Fibroblast of lung (primary cell): ENCODE measurements at regions not wholly inside any gene's neighbourhood (a gene's known extent, or its start where the extent isn't known, plus 50 kb on each side); places are given as distances from the start of the nearest gene placed in this dataset.

ENCODE experiments used
- DNase-seq, 2 donors: peaks; one replicate each; pipeline versions ENCODE4 v3.0.0 to v3.0.0-alpha.2; 2010; ENCODE audit warnings: low read depth in 2 of 2
- H2AFZ ChIP-seq: 2 replicates; pipeline ENCODE4 v1.5.1; 2012; ENCODE audit warnings: low read length, control low read depth, inconsistent platforms
- H3K27ac ChIP-seq: 2 replicates; pipeline ENCODE4 v1.5.1; 2011; ENCODE audit warnings: low read length, control low read depth; ENCODE audit not compliant: insufficient read depth
- H3K27me3 ChIP-seq: 2 replicates; pipeline ENCODE4 v1.5.1; 2011; ENCODE audit warnings: mild to moderate bottlenecking, low read length; ENCODE audit not compliant: control insufficient read depth, insufficient read depth
- H3K36me3 ChIP-seq: 2 replicates; pipeline ENCODE4 v1.5.1; 2011; ENCODE audit warnings: low read length; ENCODE audit not compliant: control insufficient read depth, insufficient read depth
- H3K4me1 ChIP-seq: 2 replicates; pipeline ENCODE4 v1.5.1; 2011; ENCODE audit warnings: low read length; ENCODE audit not compliant: control insufficient read depth, insufficient read depth; ENCODE audit errors: extremely low read depth
- H3K4me2 ChIP-seq: 2 replicates; pipeline ENCODE4 v1.5.1; 2011; ENCODE audit warnings: low read length, control low read depth; ENCODE audit not compliant: insufficient read depth; ENCODE audit errors: extremely low read depth
- H3K4me3 ChIP-seq, 4 experiments: fragments of 200-600 bp in 1 of 4; sonication (generic) in 1 of 4; replicated peaks in 1 of 4; 2 replicates each; pipeline ENCODE4 v1.5.1; 2011 to 2016; ENCODE audit warnings: low read length in 4 of 4, low read depth in 3 of 4, mild to moderate bottlenecking in 3 of 4, control low read depth in 2 of 4, inconsistent platforms in 1 of 4, mixed read lengths in 1 of 4; ENCODE audit not compliant: insufficient read depth in 1 of 4; ENCODE audit errors: control extremely low read depth in 1 of 4
- H3K79me2 ChIP-seq: 2 replicates; pipeline ENCODE4 v1.5.1; 2012; ENCODE audit warnings: mild to moderate bottlenecking, low read length, inconsistent platforms; ENCODE audit not compliant: control insufficient read depth, insufficient read depth
- H3K9ac ChIP-seq: 2 replicates; pipeline ENCODE4 v1.5.1; 2011; ENCODE audit warnings: mild to moderate bottlenecking, low read length, control low read depth; ENCODE audit not compliant: insufficient read depth
- H3K9me3 ChIP-seq: 2 replicates; pipeline ENCODE4 v1.5.1; 2012; ENCODE audit warnings: low read depth, low read length; ENCODE audit not compliant: control insufficient read depth, insufficient read depth
- H4K20me1 ChIP-seq: 2 replicates; pipeline ENCODE4 v1.5.1; 2011; ENCODE audit warnings: low read length; ENCODE audit not compliant: control insufficient read depth, insufficient read depth; ENCODE audit errors: extremely low read depth
- EZH2 ChIP-seq: IDR thresholded peaks from 2 replicates; pipeline ENCODE4 v1.5.1; 2012; ENCODE audit warnings: low read length, control low read depth, mild to moderate bottlenecking; ENCODE audit errors: missing control alignments
- TF ChIP-seq, protein P1 (sequence below), 2 donors: IDR thresholded peaks in 1 of 2; conservative IDR thresholded peaks in 1 of 2; 1 replicate in 1 of 2; 2 replicates in 1 of 2; pipeline ENCODE4 v1.5.1; 2011 to 2012; ENCODE audit warnings: low read length in 2 of 2, control low read depth in 1 of 2, inconsistent platforms in 1 of 2, low read depth in 1 of 2, mild to moderate bottlenecking in 1 of 2

DNA sequence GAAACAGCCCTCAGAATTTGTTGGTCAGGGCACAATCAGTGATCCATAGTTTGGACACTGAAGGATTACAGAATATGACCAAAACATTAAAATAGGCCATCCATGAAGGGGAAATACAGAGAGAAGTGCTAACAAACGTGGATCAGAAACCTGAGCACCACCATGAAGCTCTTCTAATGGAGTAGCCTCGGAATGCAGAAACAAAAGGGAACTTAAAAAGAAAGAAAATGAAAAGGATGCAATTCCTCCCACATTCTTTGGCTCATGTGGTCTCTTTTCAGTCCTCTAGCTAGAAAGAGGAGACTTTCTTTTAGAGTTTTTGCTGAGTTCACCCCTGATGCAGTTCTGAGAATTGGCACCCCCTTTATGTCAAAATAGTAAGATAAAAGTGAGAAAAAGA lies 989.8 kb upstream of the B3GALT2 start:
- no peaks in the 10 kb centered on the region for H3K79me2 ChIP-seq
- no peak overlapping the region for H2AFZ ChIP-seq
- no peak overlapping the region for H3K4me2 ChIP-seq
- H3K9me3 ChIP-seq: no peaks in the 10 kb centered on the region
- no peak overlapping the region for H3K27ac ChIP-seq
- no peaks in the 10 kb centered on the region for H4K20me1 ChIP-seq
- no peak for DNase-seq
- no peaks in the 10 kb centered on the region for H3K27me3 ChIP-seq
- H3K4me3 ChIP-seq: no peak overlapping the region
- no peaks in the 10 kb centered on the region for H3K36me3 ChIP-seq
- TF ChIP-seq EZH2: no peak
- TF ChIP-seq, protein P1, sequence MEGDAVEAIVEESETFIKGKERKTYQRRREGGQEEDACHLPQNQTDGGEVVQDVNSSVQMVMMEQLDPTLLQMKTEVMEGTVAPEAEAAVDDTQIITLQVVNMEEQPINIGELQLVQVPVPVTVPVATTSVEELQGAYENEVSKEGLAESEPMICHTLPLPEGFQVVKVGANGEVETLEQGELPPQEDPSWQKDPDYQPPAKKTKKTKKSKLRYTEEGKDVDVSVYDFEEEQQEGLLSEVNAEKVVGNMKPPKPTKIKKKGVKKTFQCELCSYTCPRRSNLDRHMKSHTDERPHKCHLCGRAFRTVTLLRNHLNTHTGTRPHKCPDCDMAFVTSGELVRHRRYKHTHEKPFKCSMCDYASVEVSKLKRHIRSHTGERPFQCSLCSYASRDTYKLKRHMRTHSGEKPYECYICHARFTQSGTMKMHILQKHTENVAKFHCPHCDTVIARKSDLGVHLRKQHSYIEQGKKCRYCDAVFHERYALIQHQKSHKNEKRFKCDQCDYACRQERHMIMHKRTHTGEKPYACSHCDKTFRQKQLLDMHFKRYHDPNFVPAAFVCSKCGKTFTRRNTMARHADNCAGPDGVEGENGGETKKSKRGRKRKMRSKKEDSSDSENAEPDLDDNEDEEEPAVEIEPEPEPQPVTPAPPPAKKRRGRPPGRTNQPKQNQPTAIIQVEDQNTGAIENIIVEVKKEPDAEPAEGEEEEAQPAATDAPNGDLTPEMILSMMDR (conservative IDR thresholded peaks at IDR 0.05 in 1 of 2, IDR thresholded peaks at IDR 0.05 in 1 of 2; ENCODE audit: low read depth in 1 of 2, low read length in 2 of 2): no peak
- H3K9ac ChIP-seq: no peak overlapping the region
- H3K4me1 ChIP-seq: no peaks in the 10 kb centered on the region

DNA sequence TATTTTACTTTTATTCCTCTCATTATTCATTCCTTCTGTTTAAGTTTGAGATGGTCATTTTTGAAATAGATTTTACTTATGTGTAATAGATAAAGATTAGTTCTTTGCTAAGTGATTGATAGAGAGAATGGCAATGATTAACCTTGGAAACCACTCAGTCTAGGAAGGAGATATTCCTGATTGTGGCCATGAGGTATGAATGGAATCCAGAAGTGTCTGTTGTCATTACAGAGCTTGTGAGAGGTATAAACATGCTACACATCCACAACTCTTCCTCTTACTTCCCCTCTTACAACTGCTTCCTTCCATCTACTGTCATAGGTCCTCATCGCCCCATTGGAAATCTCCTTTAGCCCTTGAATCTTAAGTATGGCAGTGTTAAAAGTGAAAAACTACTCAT lies 988.8 kb upstream of the B3GALT2 start:
- Histone ChIP-seq H3K9ac (no peak overlapping the region), H3K27ac (no peak overlapping the region), H3K27me3 (no peaks in the 10 kb centered on the region), H3K4me2 (no peak overlapping the region), H4K20me1 (no peaks in the 10 kb centered on the region), H2AFZ (no peak overlapping the region), H3K36me3 (no peaks in the 10 kb centered on the region), H3K4me1 (no peaks in the 10 kb centered on the region), H3K4me3 (no peak overlapping the region), H3K79me2 (no peaks in the 10 kb centered on the region), H3K9me3 (no peaks in the 10 kb centered on the region)
- DNase-seq: peak in 1 of 2 donors; percentile 11
- TF ChIP-seq, protein P1 (conservative IDR thresholded peaks at IDR 0.05 in 1 of 2, IDR thresholded peaks at IDR 0.05 in 1 of 2; ENCODE audit: low read depth in 1 of 2, low read length in 2 of 2): no peak
- no peak for TF ChIP-seq EZH2

DNA sequence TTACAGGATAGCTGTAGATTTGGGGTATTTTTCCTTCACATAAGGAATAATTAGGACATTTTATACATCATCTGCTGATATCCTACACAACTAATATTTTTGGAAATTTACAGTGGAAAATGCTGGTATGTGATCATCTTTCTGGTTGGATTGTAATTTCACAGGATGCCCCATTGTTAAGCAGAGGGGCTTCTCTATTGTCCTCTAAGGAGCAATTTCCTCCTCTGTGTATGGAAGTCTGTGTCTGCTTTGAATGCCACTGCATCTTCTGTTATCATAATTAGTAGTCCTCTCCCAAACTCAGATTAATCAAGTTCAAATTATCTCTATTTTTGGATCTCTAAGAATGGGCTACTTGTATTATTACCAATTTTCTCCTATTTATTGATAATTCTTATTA lies 988.1 kb upstream of the B3GALT2 start:
- Histone ChIP-seq H3K27ac (no peak overlapping the region), H3K4me3 (no peak overlapping the region), H3K9ac (no peak overlapping the region), H4K20me1 (no peaks in the 10 kb centered on the region), H3K9me3 (no peaks in the 10 kb centered on the region), H3K4me1 (no peaks in the 10 kb centered on the region), H3K79me2 (no peaks in the 10 kb centered on the region), H3K36me3 (no peaks in the 10 kb centered on the region), H2AFZ (no peak overlapping the region), H3K27me3 (no peaks in the 10 kb centered on the region), H3K4me2 (no peak overlapping the region)
- DNase-seq: no peak
- TF ChIP-seq EZH2: no peak
- TF ChIP-seq, protein P1 (conservative IDR thresholded peaks at IDR 0.05 in 1 of 2, IDR thresholded peaks at IDR 0.05 in 1 of 2; ENCODE audit: low read depth in 1 of 2, low read length in 2 of 2): no peak
